ENCODE measurements at regions not wholly inside any gene's neighbourhood (a gene's known extent, or its start where the extent isn't known, plus 50 kb on each side); places are given as distances from the start of the nearest gene placed in this dataset.

GRCh38 chr2:190139371-190139770 is 76.8 kb upstream of the MSTN start:
- H4K20me1 ChIP-seq (replicated peaks; ENCODE audit: control insufficient read depth, insufficient read depth, low read length), result no peaks in the 10 kb centered on the region
- H3K4me2 ChIP-seq (ENCODE audit: insufficient read depth, low read length), result no peak overlapping the region
- no peak overlapping the region for H3K4me3 ChIP-seq
- no TSS peak for BruUV-seq (replicated peaks)
- ATAC-seq (no peak), DNase-seq (ENCODE audit: extremely low read depth in 1 of 4, low spot score in 3 of 4) (no peak), FAIRE-seq (no peak)
- CTCF ChIA-PET (ENCODE audit: low intra/inter-chr PET ratio), result no interaction called here
- in situ Hi-C loops (cut with MboI), result no loop called here
- H3K79me2 ChIP-seq (ENCODE audit: control insufficient read depth, insufficient read depth, low read length), result no peaks in the 10 kb centered on the region
- no peaks in the 10 kb centered on the region for H3K36me3 ChIP-seq (ENCODE audit: control insufficient read depth, insufficient read depth, low read length)
- intact Hi-C loops (cut with micrococcal nuclease), result no loop called here
- H3K9me3 ChIP-seq (replicated peaks; ENCODE audit: control insufficient read depth, insufficient read depth, low read depth, low read length), result peaks cover 1% of the 10 kb centered on the region; the same call in 1 of the 2 replicates
- TF ChIP-seq ZSCAN29 (IDR thresholded peaks at IDR 0.05), result no peak
- no peak for TF ChIP-seq XRCC3 (IDR thresholded peaks at IDR 0.05)
- no peak for TF ChIP-seq TCF7L2 (IDR thresholded peaks at IDR 0.05; ENCODE audit: low read depth, low read length)
- no peak for TF ChIP-seq KAT7 (CRISPR knock-in tag; IDR thresholded peaks at IDR 0.05; ENCODE audit: borderline replicate concordance)
- TF ChIP-seq NELFE (IDR thresholded peaks at IDR 0.05; ENCODE audit: insufficient read depth, insufficient read length), result no peak
- TF ChIP-seq ZNF146 (CRISPR knock-in tag; IDR thresholded peaks at IDR 0.05; ENCODE audit: unreplicated experiment), result no peak
- no peak for TF ChIP-seq MECOM (CRISPR knock-in tag; IDR thresholded peaks at IDR 0.05)
- TF ChIP-seq MYC (IDR thresholded peaks at IDR 0.05; ENCODE audit: low read depth, low read length), result no peak
- no peak for TF ChIP-seq MYC (CRISPR knock-in tag; IDR thresholded peaks at IDR 0.05; ENCODE audit: borderline replicate concordance, low read depth)
- no peak for TF ChIP-seq ZNF354B (CRISPR knock-in tag; IDR thresholded peaks at IDR 0.05)
- TF ChIP-seq, protein P1, sequence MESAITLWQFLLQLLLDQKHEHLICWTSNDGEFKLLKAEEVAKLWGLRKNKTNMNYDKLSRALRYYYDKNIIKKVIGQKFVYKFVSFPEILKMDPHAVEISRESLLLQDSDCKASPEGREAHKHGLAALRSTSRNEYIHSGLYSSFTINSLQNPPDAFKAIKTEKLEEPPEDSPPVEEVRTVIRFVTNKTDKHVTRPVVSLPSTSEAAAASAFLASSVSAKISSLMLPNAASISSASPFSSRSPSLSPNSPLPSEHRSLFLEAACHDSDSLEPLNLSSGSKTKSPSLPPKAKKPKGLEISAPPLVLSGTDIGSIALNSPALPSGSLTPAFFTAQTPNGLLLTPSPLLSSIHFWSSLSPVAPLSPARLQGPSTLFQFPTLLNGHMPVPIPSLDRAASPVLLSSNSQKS (CRISPR knock-in tag; IDR thresholded peaks at IDR 0.05), result no peak
- no peak for TF ChIP-seq EP400 (IDR thresholded peaks at IDR 0.05)
- TF ChIP-seq ERF (CRISPR knock-in tag; IDR thresholded peaks at IDR 0.05), result no peak
- no peak for TF ChIP-seq RBM14 (IDR thresholded peaks at IDR 0.05; ENCODE audit: borderline replicate concordance, insufficient read depth, low read depth, low read length)
- TF ChIP-seq DNMT1 (IDR thresholded peaks at IDR 0.05), result no peak
- no peak for TF ChIP-seq CBFA2T3 (IDR thresholded peaks at IDR 0.05)
- TF ChIP-seq PTRF (tag; IDR thresholded peaks at IDR 0.05), result no peak
- no peak for TF ChIP-seq ZNF707 (CRISPR knock-in tag; conservative IDR thresholded peaks at IDR 0.05)
- TF ChIP-seq, protein P2, sequence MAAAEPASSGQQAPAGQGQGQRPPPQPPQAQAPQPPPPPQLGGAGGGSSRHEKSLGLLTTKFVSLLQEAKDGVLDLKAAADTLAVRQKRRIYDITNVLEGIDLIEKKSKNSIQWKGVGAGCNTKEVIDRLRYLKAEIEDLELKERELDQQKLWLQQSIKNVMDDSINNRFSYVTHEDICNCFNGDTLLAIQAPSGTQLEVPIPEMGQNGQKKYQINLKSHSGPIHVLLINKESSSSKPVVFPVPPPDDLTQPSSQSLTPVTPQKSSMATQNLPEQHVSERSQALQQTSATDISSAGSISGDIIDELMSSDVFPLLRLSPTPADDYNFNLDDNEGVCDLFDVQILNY (CRISPR knock-in tag; IDR thresholded peaks at IDR 0.05), result no peak
- TF ChIP-seq NR2C2 (CRISPR knock-in tag; IDR thresholded peaks at IDR 0.05), result no peak
- TF ChIP-seq NR2C2 (tag; IDR thresholded peaks at IDR 0.05), result no peak
- POLR2A ChIA-PET, result no interaction called here
- H2AFZ ChIP-seq (ENCODE audit: low read depth, low read length), result no peak overlapping the region
- no peaks in the 10 kb centered on the region for H3K9me1 ChIP-seq (ENCODE audit: control insufficient read depth, insufficient read depth, low read length)
- H3K9ac ChIP-seq (ENCODE audit: insufficient read depth in 1 of 2, low read depth in 2 of 2, low read length in 2 of 2), result no peak overlapping the region
- H3K4me1 ChIP-seq (replicated peaks in 1 of 2; ENCODE audit: control insufficient read depth in 2 of 2, insufficient read depth in 2 of 2, low read length in 2 of 2), result no peaks in the 10 kb centered on the region; a peak in 1 of 5 replicates
- H3K27me3 ChIP-seq (ENCODE audit: control insufficient read depth in 2 of 2, insufficient read depth in 2 of 2, low read length in 2 of 2), result no peaks in the 10 kb centered on the region
- WGBS (ENCODE audit: insufficient coverage, low coverage, missing lambda C conversion rate), result 0% methylated on average over 1 of the region's 1 CpG
- no peak overlapping the region for H3K27ac ChIP-seq (ENCODE audit: extremely low read depth, low read depth, low read length)
